ENCODE measurements at regions not wholly inside any gene's neighbourhood (a gene's known extent, or its start where the extent isn't known, plus 50 kb on each side); places are given as distances from the start of the nearest gene placed in this dataset.
A peak's percentile ranks its signal among the peaks of the same experiment; 100 is the strongest.

- DNase-seq (no peak), ATAC-seq (no peak)
- intact Hi-C loops (cut with micrococcal nuclease): no loop called here
These were observed 151.6 kb downstream of the SLC16A9 start for GRCh38 chr10:59558066-59558465.

GRCh38 chr10:59557642-59558041, 152.0 kb downstream of the SLC16A9 start:
- ATAC-seq (no peak), DNase-seq (no peak)
- intact Hi-C loops (cut with micrococcal nuclease): no loop called here

GRCh38 chr10:59557052-59557451, 152.6 kb downstream of the SLC16A9 start:
- intact Hi-C loops (cut with micrococcal nuclease): no loop called here
- DNase-seq (no peak), ATAC-seq (no peak)

- DNase-seq (no peak), ATAC-seq (no peak)
- intact Hi-C loops (cut with micrococcal nuclease): no loop called here
These were observed 156.3 kb downstream of the SLC16A9 start for GRCh38 chr10:59553162-59553900.

- ATAC-seq: no peak
- intact Hi-C loops (cut with micrococcal nuclease): no loop called here
These were observed 159.6 kb downstream of the SLC16A9 start for GRCh38 chr10:59550061-59550460.

DNA sequence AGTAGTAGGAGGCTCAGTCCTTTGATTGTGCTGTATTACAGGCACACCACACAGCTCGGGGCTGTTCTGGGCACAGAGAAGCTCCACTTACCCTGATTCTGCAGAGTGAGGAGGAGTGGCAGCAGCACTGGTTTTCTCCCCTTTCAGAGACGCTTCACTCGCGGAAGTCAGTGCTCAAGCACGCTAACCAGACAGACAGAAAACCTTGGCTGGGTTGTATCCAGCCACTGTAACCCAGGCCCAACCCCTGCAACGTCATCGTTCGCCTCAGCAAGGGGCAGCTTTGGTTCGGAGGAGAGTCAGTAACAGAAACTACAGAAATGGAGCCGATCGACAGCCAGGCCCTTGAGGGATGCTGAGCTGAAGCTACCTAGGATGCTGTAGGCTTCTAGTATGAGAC, 171.0 kb downstream of the SLC16A9 start:
- intact Hi-C loops (cut with micrococcal nuclease): no loop called here
- ATAC-seq (no peak), DNase-seq (no peak)

More at GRCh38 chr10:59550061-59550460, 159.6 kb downstream of the SLC16A9 start:
- DNase-seq: no peak

- peak; percentile 19 for ATAC-seq
- intact Hi-C loops (cut with micrococcal nuclease): no loop called here
- DNase-seq: no peak
These were observed 172.1 kb downstream of the SLC16A9 start for GRCh38 chr10:59537501-59537900.

GRCh38 chr10:59536167-59537014, 173.3 kb downstream of the SLC16A9 start:
- ATAC-seq (peak; percentile 96), DNase-seq (peak; percentile 35)
- intact Hi-C loops (cut with micrococcal nuclease): no loop called here

GRCh38 chr10:59524348-59524747, 162.0 kb upstream of the FAM13C start:
- ATAC-seq: peak; percentile 92
- intact Hi-C loops (cut with micrococcal nuclease): no loop called here
- no peak for DNase-seq

DNA sequence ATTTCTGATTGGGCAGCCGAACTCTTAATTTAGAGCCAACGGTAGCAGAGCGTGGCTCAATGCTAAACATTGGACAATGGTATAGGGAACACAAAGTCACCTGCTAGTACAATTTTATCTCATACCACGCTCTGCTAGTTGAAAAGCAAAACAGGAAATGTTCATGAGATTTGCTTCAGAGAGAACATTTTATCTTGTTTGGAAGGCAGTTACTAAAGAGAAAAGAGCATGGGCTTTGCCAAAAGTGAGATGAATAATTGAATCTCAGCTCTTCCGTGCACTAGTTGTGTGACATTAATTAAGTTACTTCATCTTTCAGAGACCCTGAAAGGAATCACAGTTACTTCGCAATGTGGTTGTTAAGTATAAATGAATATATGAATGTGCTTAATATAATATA, 161.5 kb upstream of the FAM13C start:
- intact Hi-C loops (cut with micrococcal nuclease): no loop called here
- ATAC-seq (peak; percentile 72), DNase-seq (no peak)

- intact Hi-C loops (cut with micrococcal nuclease): no loop called here
- DNase-seq: no peak
- no peak for ATAC-seq
These were observed 155.6 kb upstream of the FAM13C start for GRCh38 chr10:59517996-59518395.

DNA sequence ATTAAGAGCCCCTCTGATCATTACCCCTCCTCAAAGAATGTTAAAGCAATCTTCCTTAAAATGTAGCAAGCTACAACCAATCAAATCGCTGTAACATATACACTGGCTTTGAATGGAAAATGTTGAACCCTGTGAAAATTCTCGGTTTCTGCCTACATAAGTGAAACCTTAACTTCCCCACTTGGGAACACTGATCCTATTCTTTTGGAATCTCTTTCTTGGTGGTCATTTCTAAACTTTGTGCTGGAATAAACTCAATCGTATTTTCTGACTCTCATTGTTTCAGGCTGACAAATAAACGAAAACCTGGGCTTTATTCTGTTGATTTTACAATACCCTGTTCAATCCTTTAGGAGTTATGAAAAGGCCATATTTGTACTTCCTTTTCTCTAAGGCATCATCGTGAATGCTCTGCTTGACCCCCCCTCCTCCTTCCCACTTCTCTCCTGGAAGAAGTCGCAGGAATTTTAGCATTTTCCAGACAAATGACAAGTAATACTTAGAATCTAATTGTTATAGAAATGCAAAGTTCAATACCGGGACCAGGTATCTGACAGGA, 155.1 kb upstream of the FAM13C start:
- no peak for ATAC-seq
- intact Hi-C loops (cut with micrococcal nuclease): no loop called here
- DNase-seq: no peak

DNA sequence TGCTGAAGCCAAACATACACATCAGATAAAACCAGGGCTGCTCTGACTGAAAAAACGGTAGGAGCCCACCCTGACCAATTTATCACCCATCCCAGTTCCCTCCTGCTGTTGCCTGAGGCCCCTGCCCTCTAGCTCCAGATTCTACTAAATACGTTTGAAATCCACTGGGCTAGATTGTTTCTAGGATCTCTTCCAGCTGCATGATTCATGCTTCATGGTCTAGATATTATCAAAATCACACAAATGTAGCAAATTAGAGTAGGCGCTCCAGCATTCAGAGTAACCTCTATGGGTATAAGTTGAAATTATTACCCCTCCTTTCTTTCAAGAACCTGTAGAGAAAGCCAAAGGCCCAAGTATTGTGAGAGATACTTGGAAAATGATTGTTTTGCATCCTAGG, 151.2 kb upstream of the FAM13C start:
- intact Hi-C loops (cut with micrococcal nuclease): no loop called here
- DNase-seq (no peak), ATAC-seq (peak; percentile 33)

- intact Hi-C loops (cut with micrococcal nuclease): no loop called here
- no peak for ATAC-seq
- DNase-seq: no peak
These were observed 150.6 kb upstream of the FAM13C start for GRCh38 chr10:59512951-59513350.

DNA sequence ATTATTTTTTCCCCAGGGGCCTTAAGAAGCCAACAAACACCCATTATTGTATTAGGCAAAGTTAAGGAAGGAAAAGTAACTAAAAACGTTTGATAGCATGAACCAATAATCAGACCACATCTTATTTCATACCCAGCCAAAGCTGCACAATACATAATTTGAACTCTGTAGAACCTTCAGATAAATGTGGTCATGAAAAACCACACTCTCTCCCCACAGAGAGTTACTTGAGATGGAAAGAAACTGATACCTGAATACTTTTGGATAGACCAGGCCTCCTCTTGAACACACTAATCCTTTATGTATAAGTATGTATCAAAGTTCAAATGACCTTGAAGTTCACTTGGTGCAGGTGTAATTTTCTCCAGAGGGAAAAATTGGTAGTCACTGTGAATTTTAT, 146.6 kb upstream of the FAM13C start:
- ATAC-seq (no peak), DNase-seq (no peak)
- intact Hi-C loops (cut with micrococcal nuclease): no loop called here

DNA sequence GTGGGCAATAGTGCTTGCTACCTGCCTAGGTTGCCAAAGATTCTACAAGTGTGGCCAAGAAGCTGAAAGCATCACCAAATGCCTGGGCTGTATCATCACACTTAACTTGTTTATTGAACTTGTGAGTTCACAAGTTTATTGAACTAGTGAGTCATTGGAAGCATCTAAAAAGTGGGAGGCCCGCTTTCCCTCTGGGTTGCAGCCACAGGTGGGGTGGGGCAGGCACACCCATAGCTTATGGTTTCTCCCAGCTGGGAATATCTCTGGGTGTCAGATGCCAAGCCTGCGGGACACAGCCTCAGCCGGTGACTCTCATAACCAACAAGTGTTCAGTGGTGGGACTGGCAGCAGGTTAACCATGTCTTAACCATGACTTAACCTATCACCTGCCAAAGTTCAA, 145.9 kb upstream of the FAM13C start:
- ATAC-seq (no peak), DNase-seq (no peak)
- intact Hi-C loops (cut with micrococcal nuclease): no loop called here

- ATAC-seq: no peak
- intact Hi-C loops (cut with micrococcal nuclease): no loop called here
These were observed 143.6 kb upstream of the FAM13C start for GRCh38 chr10:59505926-59506325.

DNA sequence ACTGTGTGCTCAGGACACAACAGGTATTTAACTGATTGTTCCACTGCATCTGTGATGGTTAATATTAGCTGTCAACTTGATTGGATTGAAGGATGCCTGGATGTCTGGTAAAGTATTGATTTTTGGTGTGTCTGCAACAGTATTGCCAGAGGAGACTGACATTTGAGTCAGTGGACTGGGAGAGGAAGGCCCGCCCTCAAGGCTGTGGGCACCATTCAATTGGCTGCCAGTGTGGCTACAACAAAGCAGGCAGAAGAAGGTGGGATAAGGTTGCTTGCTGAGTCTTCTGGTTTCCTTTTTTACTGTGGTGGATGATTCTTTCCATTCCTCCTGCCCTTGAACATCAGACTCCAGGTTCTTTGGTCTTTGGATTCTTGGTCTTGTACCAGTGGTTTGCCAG, 137.1 kb upstream of the FAM13C start:
- no peak for DNase-seq
- ATAC-seq: no peak
- intact Hi-C loops (cut with micrococcal nuclease): no loop called here

More at GRCh38 chr10:59505926-59506325, 143.6 kb upstream of the FAM13C start:
- no peak for DNase-seq

DNA sequence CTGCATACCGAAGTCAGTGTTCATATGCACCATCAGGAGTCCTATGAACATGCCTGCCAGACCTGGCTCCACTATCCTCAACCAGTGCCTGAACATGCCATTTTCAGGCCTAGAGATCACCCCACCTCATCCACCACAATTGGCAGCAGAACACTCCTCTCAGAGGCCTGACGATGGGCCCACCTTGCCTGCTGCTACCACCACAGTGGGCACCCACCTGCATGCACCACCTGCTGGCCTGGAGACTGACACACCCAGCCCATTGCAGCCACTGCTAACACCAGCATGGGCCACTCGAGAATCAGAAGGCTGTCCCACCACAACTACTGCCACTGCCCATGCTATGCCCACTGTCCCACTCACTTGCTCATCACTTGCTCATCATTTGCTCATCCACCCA, 130.7 kb upstream of the FAM13C start:
- intact Hi-C loops (cut with micrococcal nuclease): no loop called here
- no peak for DNase-seq
- ATAC-seq: no peak

- ATAC-seq (no peak), DNase-seq (no peak)
- intact Hi-C loops (cut with micrococcal nuclease): no loop called here
These were observed 117.1 kb upstream of the FAM13C start for GRCh38 chr10:59479426-59479825.

Data from left ventricle myocardium superior (tissue), 1 donor.